DND-41 (cell line): ENCODE measurements at regions not wholly inside any gene's neighbourhood (a gene's known extent, or its start where the extent isn't known, plus 50 kb on each side); places are given as distances from the start of the nearest gene placed in this dataset.
"Not testable (repeated sequence)": the region's sequence is repeated elsewhere in the genome, so short reads cannot be mapped to it uniquely, and the experiment has no call there.

ENCODE experiments used
- ATAC-seq: fragments of 200-7000 bp; cut with Tn5 transposase; 3 replicates; pipeline ENCODE4 v1.9.1; 2021; ENCODE audit warnings: low read depth; ENCODE audit not compliant: insufficient read depth
- DNase-seq: peaks from one replicate; pipeline ENCODE4 v3.0.0-alpha.2; 2020
- H2AFZ ChIP-seq: 2 replicates; pipeline ENCODE4 v1.6.0; 2012; ENCODE audit warnings: low read depth, low read length
- H3K27ac ChIP-seq: 2 replicates; pipeline ENCODE4 v1.5.1; 2012; ENCODE audit warnings: low read length, inconsistent platforms
- H3K27me3 ChIP-seq: fragments of 200-600 bp; sonication (generic); 2 replicates; pipeline ENCODE4 v1.6.0; 2012; ENCODE audit warnings: low read length, mild to moderate bottlenecking, inconsistent platforms; ENCODE audit not compliant: insufficient read depth, poor library complexity
- H3K36me3 ChIP-seq: 2 replicates; pipeline ENCODE4 v1.5.1; 2012; ENCODE audit warnings: low read length, inconsistent platforms; ENCODE audit not compliant: insufficient read depth
- H3K4me1 ChIP-seq: 2 replicates; pipeline ENCODE4 v1.5.1; 2012; ENCODE audit warnings: mild to moderate bottlenecking, low read length; ENCODE audit not compliant: insufficient read depth
- H3K4me2 ChIP-seq: 2 replicates; pipeline ENCODE4 v1.6.0; 2012; ENCODE audit warnings: mild to moderate bottlenecking, moderate library complexity, low read length, inconsistent platforms; ENCODE audit not compliant: insufficient read depth
- H3K4me3 ChIP-seq, 2 experiments: fragments of 200-600 bp in 1 of 2; shearing (Covaris generic) in 1 of 2; 2 replicates each; pipeline ENCODE4 v1.5.1; 2012 to 2016; ENCODE audit warnings: inconsistent platforms in 2 of 2, low read length in 2 of 2, mild to moderate bottlenecking in 2 of 2, low read depth in 1 of 2, moderate library complexity in 1 of 2
- H3K79me2 ChIP-seq: 2 replicates; pipeline ENCODE4 v1.6.0; 2012; ENCODE audit warnings: low read length, inconsistent platforms; ENCODE audit not compliant: insufficient read depth
- H3K9ac ChIP-seq: 2 replicates; pipeline ENCODE4 v1.6.0; 2012; ENCODE audit warnings: low read depth, mild to moderate bottlenecking, inconsistent platforms, low read length, moderate library complexity
- H3K9me3 ChIP-seq: 2 replicates; pipeline ENCODE4 v1.5.1; 2012; ENCODE audit warnings: low read length, moderate library complexity, mild to moderate bottlenecking, inconsistent platforms; ENCODE audit not compliant: insufficient read depth, severe bottlenecking
- H4K20me1 ChIP-seq: 2 replicates; pipeline ENCODE4 v1.6.0; 2012; ENCODE audit warnings: low read length; ENCODE audit not compliant: insufficient read depth
- EZH2 ChIP-seq: IDR thresholded peaks from 3 replicates; pipeline ENCODE4 v1.6.1; 2012; ENCODE audit warnings: borderline replicate concordance, low read depth, mild to moderate bottlenecking, moderate library complexity, low read length, inconsistent platforms; ENCODE audit not compliant: severe bottlenecking
- TF ChIP-seq, protein P1 (sequence below): IDR thresholded peaks from 2 replicates; pipeline ENCODE4 v1.5.1; 2012; ENCODE audit warnings: borderline replicate concordance, low read length, moderate library complexity, mild to moderate bottlenecking; ENCODE audit not compliant: poor library complexity, severe bottlenecking; ENCODE audit errors: extremely low read depth

DNA sequence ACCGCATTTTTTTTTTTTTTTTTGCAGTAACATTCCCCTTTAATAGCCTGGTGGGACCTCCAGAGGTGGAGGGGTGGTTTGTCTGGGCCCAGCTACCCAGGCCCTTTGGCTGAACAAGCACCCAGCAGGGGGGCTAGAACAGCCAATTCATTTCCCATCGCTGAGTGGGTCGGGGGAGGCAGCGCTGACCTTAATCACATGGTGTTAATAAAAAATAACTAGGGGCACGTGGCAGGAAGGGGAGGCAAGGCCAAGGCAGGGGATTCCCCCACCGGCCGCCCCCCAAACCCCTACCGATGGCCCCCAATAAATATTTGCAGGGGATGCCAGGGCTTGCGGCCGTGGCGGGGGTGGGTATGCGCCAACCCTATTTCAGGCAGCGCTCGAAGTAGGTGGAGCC lies 1709.9 kb downstream of the TP53TG3F start:
- H3K4me2 ChIP-seq, H3K4me1 ChIP-seq, H3K36me3 ChIP-seq, H4K20me1 ChIP-seq, ATAC-seq, DNase-seq, H3K4me3 ChIP-seq, H3K27me3 ChIP-seq, H3K79me2 ChIP-seq, H3K9ac ChIP-seq, H3K27ac ChIP-seq, H2AFZ ChIP-seq: not testable (repeated sequence)
- H3K9me3 ChIP-seq, result peaks cover 13% of the 10 kb centered on the region

DNA sequence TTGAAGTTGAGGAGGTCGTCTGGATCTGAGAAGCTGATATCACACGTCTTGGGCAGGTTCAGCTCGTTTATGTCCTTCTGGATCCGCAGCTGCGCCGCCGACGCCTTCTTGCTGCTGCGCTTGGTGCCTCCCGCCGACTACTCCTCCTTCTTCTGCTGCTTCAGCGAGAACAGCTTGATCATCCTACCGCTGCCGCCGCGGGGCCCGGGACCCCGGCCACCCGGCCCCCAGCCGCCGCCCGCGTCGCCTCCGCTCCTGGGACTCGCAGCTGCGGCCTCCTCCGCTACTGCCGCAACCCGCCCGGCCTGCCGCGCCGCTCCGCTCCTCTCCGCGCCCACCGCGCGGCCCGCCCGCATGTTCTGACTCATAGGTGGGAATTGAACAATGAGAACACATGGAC lies 1710.6 kb downstream of the TP53TG3F start:
- peaks cover 14% of the 10 kb centered on the region for H3K9me3 ChIP-seq
- H3K79me2 ChIP-seq, H3K27ac ChIP-seq, H3K27me3 ChIP-seq, H4K20me1 ChIP-seq, H3K4me3 ChIP-seq, H2AFZ ChIP-seq, ATAC-seq, H3K4me1 ChIP-seq, DNase-seq, H3K4me2 ChIP-seq, H3K36me3 ChIP-seq, H3K9ac ChIP-seq: not testable (repeated sequence)

GRCh38 chr16:35170610-35171009 lies 1711.2 kb downstream of the TP53TG3F start:
- ATAC-seq, result no peak
- H3K4me2 ChIP-seq, result no peak overlapping the region
- H3K9ac ChIP-seq, result no peak overlapping the region
- H4K20me1 ChIP-seq, result no peaks in the 10 kb centered on the region
- H2AFZ ChIP-seq, result no peak overlapping the region
- H3K27me3 ChIP-seq, result no peaks in the 10 kb centered on the region
- no peaks in the 10 kb centered on the region for H3K4me1 ChIP-seq
- H3K4me3 ChIP-seq, result no peak overlapping the region
- H3K79me2 ChIP-seq, result no peaks in the 10 kb centered on the region
- no peak for DNase-seq
- H3K27ac ChIP-seq, result no peak overlapping the region
- peaks cover 14% of the 10 kb centered on the region for H3K9me3 ChIP-seq
- TF ChIP-seq, protein P1, sequence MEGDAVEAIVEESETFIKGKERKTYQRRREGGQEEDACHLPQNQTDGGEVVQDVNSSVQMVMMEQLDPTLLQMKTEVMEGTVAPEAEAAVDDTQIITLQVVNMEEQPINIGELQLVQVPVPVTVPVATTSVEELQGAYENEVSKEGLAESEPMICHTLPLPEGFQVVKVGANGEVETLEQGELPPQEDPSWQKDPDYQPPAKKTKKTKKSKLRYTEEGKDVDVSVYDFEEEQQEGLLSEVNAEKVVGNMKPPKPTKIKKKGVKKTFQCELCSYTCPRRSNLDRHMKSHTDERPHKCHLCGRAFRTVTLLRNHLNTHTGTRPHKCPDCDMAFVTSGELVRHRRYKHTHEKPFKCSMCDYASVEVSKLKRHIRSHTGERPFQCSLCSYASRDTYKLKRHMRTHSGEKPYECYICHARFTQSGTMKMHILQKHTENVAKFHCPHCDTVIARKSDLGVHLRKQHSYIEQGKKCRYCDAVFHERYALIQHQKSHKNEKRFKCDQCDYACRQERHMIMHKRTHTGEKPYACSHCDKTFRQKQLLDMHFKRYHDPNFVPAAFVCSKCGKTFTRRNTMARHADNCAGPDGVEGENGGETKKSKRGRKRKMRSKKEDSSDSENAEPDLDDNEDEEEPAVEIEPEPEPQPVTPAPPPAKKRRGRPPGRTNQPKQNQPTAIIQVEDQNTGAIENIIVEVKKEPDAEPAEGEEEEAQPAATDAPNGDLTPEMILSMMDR, result no peak
- TF ChIP-seq EZH2, result no peak
- no peaks in the 10 kb centered on the region for H3K36me3 ChIP-seq

GRCh38 chr16:35171106-35171505 lies 1711.7 kb downstream of the TP53TG3F start:
- no peak for TF ChIP-seq EZH2
- TF ChIP-seq, protein P1, result no peak
- no peak for DNase-seq
- H3K9me3 ChIP-seq, result peaks cover 14% of the 10 kb centered on the region

DNA sequence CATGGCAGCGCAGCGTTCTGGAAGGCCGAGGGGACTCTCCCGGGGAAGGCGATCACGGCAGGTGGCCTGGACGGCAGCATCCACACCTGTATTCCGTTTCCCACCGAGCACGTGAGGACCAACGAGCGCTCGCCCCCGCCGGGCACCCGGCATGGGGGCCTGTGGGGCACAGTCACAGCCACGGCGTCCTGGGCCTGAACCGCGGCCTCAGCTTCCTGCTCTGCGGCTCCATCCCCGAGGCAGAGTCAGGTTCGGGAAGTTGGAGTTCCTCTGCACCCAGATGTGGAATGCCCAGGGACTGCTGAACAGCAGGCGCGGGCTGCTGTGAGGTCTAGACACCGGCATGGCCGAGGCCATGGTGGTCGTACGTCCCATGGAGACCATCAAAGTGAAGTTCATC lies 1713.9 kb downstream of the TP53TG3F start:
- TF ChIP-seq, protein P1, result no peak
- TF ChIP-seq EZH2, result no peak
- Histone ChIP-seq H2AFZ (no peak overlapping the region), H4K20me1 (no peaks in the 10 kb centered on the region), H3K4me3 (no peak overlapping the region), H3K27ac (no peak overlapping the region), H3K79me2 (no peaks in the 10 kb centered on the region), H3K4me2 (no peak overlapping the region), H3K4me1 (no peaks in the 10 kb centered on the region), H3K36me3 (no peaks in the 10 kb centered on the region), H3K9me3 (peaks cover 14% of the 10 kb centered on the region), H3K27me3 (no peaks in the 10 kb centered on the region), H3K9ac (no peak overlapping the region)
- ATAC-seq, result no peak
- no peak for DNase-seq

More at GRCh38 chr16:35171106-35171505, 1711.7 kb downstream of the TP53TG3F start:
- no peak overlapping the region for H3K9ac ChIP-seq
- H3K4me3 ChIP-seq, result no peak overlapping the region
- H3K27me3 ChIP-seq, result no peaks in the 10 kb centered on the region
- no peaks in the 10 kb centered on the region for H3K36me3 ChIP-seq
- H4K20me1 ChIP-seq, result no peaks in the 10 kb centered on the region
- ATAC-seq, result no peak
- no peak overlapping the region for H3K4me2 ChIP-seq
- no peak overlapping the region for H3K27ac ChIP-seq
- no peaks in the 10 kb centered on the region for H3K79me2 ChIP-seq
- H2AFZ ChIP-seq, result no peak overlapping the region
- no peaks in the 10 kb centered on the region for H3K4me1 ChIP-seq
